PC-9 (cell line): ENCODE measurements at regions not wholly inside any gene's neighbourhood (a gene's known extent, or its start where the extent isn't known, plus 50 kb on each side); places are given as distances from the start of the nearest gene placed in this dataset.

Experiments
- EZH2 ChIP-seq: fragments of 200-600 bp; sonication (generic); IDR thresholded peaks from 2 replicates; pipeline ENCODE4 v1.8.0; 2017; ENCODE audit warnings: antibody characterized with exemption, low read depth
- TF ChIP-seq, protein P1 (sequence below): fragments of 200-600 bp; sonication (generic); conservative IDR thresholded peaks from 2 replicates; pipeline ENCODE4 v1.6.1; 2017; ENCODE audit warnings: mixed run types, antibody characterized with exemption, mild to moderate bottlenecking, moderate library complexity

DNA sequence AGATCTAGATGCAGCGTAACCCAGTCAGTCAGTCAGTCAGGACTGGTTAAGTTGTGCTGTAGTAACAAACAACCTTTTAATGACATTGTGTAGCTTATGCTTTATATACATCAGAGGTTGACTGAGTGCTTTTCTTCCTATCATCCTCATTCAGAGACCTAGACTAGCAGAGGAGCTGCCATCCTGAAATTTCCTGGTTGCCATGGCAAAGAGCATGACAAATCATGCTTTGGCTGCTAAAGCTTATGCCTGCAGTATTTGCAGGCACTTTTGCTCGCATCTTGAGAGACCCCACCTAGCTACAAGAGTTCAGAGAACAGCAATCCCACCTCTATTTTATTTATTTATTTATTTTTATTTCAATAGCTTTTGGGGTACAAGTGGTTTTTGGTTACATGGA, 244.0 kb downstream of the BTBD3 start:
- TF ChIP-seq, protein P1, sequence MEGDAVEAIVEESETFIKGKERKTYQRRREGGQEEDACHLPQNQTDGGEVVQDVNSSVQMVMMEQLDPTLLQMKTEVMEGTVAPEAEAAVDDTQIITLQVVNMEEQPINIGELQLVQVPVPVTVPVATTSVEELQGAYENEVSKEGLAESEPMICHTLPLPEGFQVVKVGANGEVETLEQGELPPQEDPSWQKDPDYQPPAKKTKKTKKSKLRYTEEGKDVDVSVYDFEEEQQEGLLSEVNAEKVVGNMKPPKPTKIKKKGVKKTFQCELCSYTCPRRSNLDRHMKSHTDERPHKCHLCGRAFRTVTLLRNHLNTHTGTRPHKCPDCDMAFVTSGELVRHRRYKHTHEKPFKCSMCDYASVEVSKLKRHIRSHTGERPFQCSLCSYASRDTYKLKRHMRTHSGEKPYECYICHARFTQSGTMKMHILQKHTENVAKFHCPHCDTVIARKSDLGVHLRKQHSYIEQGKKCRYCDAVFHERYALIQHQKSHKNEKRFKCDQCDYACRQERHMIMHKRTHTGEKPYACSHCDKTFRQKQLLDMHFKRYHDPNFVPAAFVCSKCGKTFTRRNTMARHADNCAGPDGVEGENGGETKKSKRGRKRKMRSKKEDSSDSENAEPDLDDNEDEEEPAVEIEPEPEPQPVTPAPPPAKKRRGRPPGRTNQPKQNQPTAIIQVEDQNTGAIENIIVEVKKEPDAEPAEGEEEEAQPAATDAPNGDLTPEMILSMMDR = no peak
- no peak for TF ChIP-seq EZH2
